ENCODE measurements at regions not wholly inside any gene's neighbourhood (a gene's known extent, or its start where the extent isn't known, plus 50 kb on each side); places are given as distances from the start of the nearest gene placed in this dataset.

GRCh38 chr2:14543284-14543683 is 89.2 kb upstream of the LRATD1 start:
- Histone ChIP-seq H3K9me3 (no peaks in the 10 kb centered on the region), H3K4me3 (no peak overlapping the region), H3K27me3 (no peaks in the 10 kb centered on the region), H3K36me3 (ENCODE audit: low read depth, missing control alignments) (no peaks in the 10 kb centered on the region), H3K4me1 (no peaks in the 10 kb centered on the region), H3K27ac (no peak overlapping the region)
- no peak for TF ChIP-seq POLR2A (IDR thresholded peaks at IDR 0.05)
- TF ChIP-seq CTCF (IDR thresholded peaks at IDR 0.05), result no peak
- WGBS, 2 donors, result 44 to 57% methylated on average over 4 of the region's 4 CpGs
- no peak for DNase-seq
- intact Hi-C loops (cut with DNase I; ENCODE audit: low total_unique reads), result no loop called here

GRCh38 chr2:14544247-14544646 is 88.3 kb upstream of the LRATD1 start:
- Histone ChIP-seq H3K4me1 (no peaks in the 10 kb centered on the region), H3K36me3 (ENCODE audit: low read depth, missing control alignments) (no peaks in the 10 kb centered on the region), H3K27ac (peak overlapping the region in 1 of 2 donors; percentile 17), H3K27me3 (no peaks in the 10 kb centered on the region), H3K9me3 (no peaks in the 10 kb centered on the region), H3K4me3 (no peak overlapping the region)
- 72 to 82% methylated on average over 4 of the region's 4 CpGs for WGBS, 2 donors
- no peak for DNase-seq
- intact Hi-C loops (cut with DNase I; ENCODE audit: low total_unique reads), result no loop called here
- TF ChIP-seq POLR2A (IDR thresholded peaks at IDR 0.05), result no peak
- TF ChIP-seq CTCF (IDR thresholded peaks at IDR 0.05), result no peak

GRCh38 chr2:14547830-14548229 is 84.7 kb upstream of the LRATD1 start:
- no peak for DNase-seq
- WGBS, 2 donors, result 92 to 95% methylated on average over 1 of the region's 1 CpG
- TF ChIP-seq POLR2A (IDR thresholded peaks at IDR 0.05) (no peak), CTCF (IDR thresholded peaks at IDR 0.05) (no peak)

GRCh38 chr2:14550658-14551057 is 81.9 kb upstream of the LRATD1 start:
- no peaks in the 10 kb centered on the region for H3K27me3 ChIP-seq
- peaks cover 16% of the 10 kb centered on the region for H3K4me1 ChIP-seq
- H3K36me3 ChIP-seq (ENCODE audit: low read depth, missing control alignments), result no peaks in the 10 kb centered on the region
- TF ChIP-seq POLR2A (IDR thresholded peaks at IDR 0.05) (no peak), CTCF (IDR thresholded peaks at IDR 0.05) (no peak)
- H3K27ac ChIP-seq, result peak overlapping the region in 1 of 2 donors; percentile 51
- 28 to 60% methylated on average over 3 of the region's 3 CpGs for WGBS, 2 donors
- DNase-seq, result no peak
- intact Hi-C loops (cut with DNase I; ENCODE audit: low total_unique reads), result no loop called here
- no peak overlapping the region for H3K4me3 ChIP-seq
- no peaks in the 10 kb centered on the region for H3K9me3 ChIP-seq

More at GRCh38 chr2:14547830-14548229, 84.7 kb upstream of the LRATD1 start:
- Histone ChIP-seq H3K36me3 (ENCODE audit: low read depth, missing control alignments) (no peaks in the 10 kb centered on the region), H3K4me1 (peaks cover 16% of the 10 kb centered on the region), H3K4me3 (no peak overlapping the region), H3K27me3 (no peaks in the 10 kb centered on the region), H3K9me3 (no peaks in the 10 kb centered on the region), H3K27ac (no peak overlapping the region)
- intact Hi-C loops (cut with DNase I; ENCODE audit: low total_unique reads), result no loop called here

- TF ChIP-seq POLR2A (IDR thresholded peaks at IDR 0.05), result no peak
- no peak for TF ChIP-seq CTCF (IDR thresholded peaks at IDR 0.05)
- H3K4me1 ChIP-seq, result peaks cover 16% of the 10 kb centered on the region
- no peak for DNase-seq
- peak overlapping the region in 1 of 2 donors; percentile 51 for H3K27ac ChIP-seq
- intact Hi-C loops (cut with DNase I; ENCODE audit: low total_unique reads), result no loop called here
- 63 to 67% methylated on average over 3 of the region's 3 CpGs for WGBS, 2 donors
- H3K27me3 ChIP-seq, result no peaks in the 10 kb centered on the region
- H3K9me3 ChIP-seq, result no peaks in the 10 kb centered on the region
- H3K4me3 ChIP-seq, result no peak overlapping the region
- H3K36me3 ChIP-seq (ENCODE audit: low read depth, missing control alignments), result no peaks in the 10 kb centered on the region
These were observed 81.4 kb upstream of the LRATD1 start for GRCh38 chr2:14551069-14551468.

All from testis (tissue), 2 donors.